K562 (cell line): ENCODE measurements at regions not wholly inside any gene's neighbourhood (a gene's known extent, or its start where the extent isn't known, plus 50 kb on each side); places are given as distances from the start of the nearest gene placed in this dataset.

Experiments
- CC2D1A ChIP-seq: fragments of 450-650 bp; IDR thresholded peaks from 2 replicates; pipeline ENCODE4 v1.6.1; 2017; ENCODE audit warnings: mild to moderate bottlenecking
- CHD1 ChIP-seq: fragments of 200-600 bp; sonication (generic); IDR thresholded peaks from one replicate; pipeline ENCODE4 v1.6.1; 2012; ENCODE audit warnings: mild to moderate bottlenecking, moderate library complexity, low read length, inconsistent platforms
- FOXA1 ChIP-seq: fragments of 450-650 bp; IDR thresholded peaks from 2 replicates; pipeline ENCODE4 v1.6.1; 2016; ENCODE audit warnings: mild to moderate bottlenecking, borderline replicate concordance
- GABPA ChIP-seq: fragments of 200-800 bp; sonication (Bioruptor generic); conservative IDR thresholded peaks from 2 replicates; pipeline ENCODE4 v1.6.1; 2016; ENCODE audit warnings: low read depth, missing genetic modification characterization, missing compliant biosample characterization
- HIVEP1 ChIP-seq: fragments of 250-450 bp; sonication (Bioruptor Pico); IDR thresholded peaks from 2 replicates; pipeline ENCODE4 v1.4.0; 2020; ENCODE audit warnings: mild to moderate bottlenecking
- KLF16 ChIP-seq: IDR thresholded peaks from 2 replicates; pipeline ENCODE4 v1.6.1; 2016; ENCODE audit warnings: antibody characterized with exemption
- MAFG ChIP-seq: fragments of 450-650 bp; conservative IDR thresholded peaks from 2 replicates; pipeline ENCODE4 v1.6.1; 2016; ENCODE audit warnings: missing genetic modification characterization, missing compliant biosample characterization
- MYBL2 ChIP-seq, 2 experiments: fragments of 450-650 bp in 1 of 2; sonication (generic) in 1 of 2; formaldehyde crosslinking in 1 of 2; IDR thresholded peaks; 2 replicates each; pipeline versions ENCODE4 v1.6.1 to v1.8.1; 2017 to 2022; ENCODE audit warnings: borderline replicate concordance in 1 of 2, inconsistent platforms in 1 of 2, low read depth in 1 of 2, mild to moderate bottlenecking in 1 of 2, missing genetic modification reagents in 1 of 2, moderate library complexity in 1 of 2
- PHF20 ChIP-seq: fragments of 450-650 bp; IDR thresholded peaks from 2 replicates; pipeline ENCODE4 v1.6.1; 2018; ENCODE audit not compliant: partially characterized antibody
- PPARD ChIP-seq: fragments of 250-450 bp; sonication (Bioruptor Pico); IDR thresholded peaks from 2 replicates; pipeline ENCODE4 v1.8.0; 2022; ENCODE audit warnings: inconsistent platforms, mild to moderate bottlenecking, moderate library complexity
- PTTG1 ChIP-seq: fragments of 450-650 bp; IDR thresholded peaks from 2 replicates; pipeline ENCODE4 v1.6.1; 2016; ENCODE audit warnings: low read depth, mild to moderate bottlenecking, missing genetic modification characterization, missing compliant biosample characterization
- RBM17 ChIP-seq: fragments of 200-400 bp; formaldehyde crosslinking; IDR thresholded peaks from 2 replicates; pipeline ENCODE4 v1.6.1; 2017; ENCODE audit warnings: low read depth, mild to moderate bottlenecking, low read length, borderline replicate concordance
- RBM39 ChIP-seq: fragments of 200-400 bp; formaldehyde crosslinking; optimal IDR thresholded peaks from 2 replicates; pipeline ENCODE3; 2018; ENCODE audit warnings: low read depth, low read length
- TARDBP ChIP-seq: fragments of 450-650 bp; IDR thresholded peaks from 2 replicates; pipeline ENCODE4 v1.6.1; 2016
- THAP7 ChIP-seq: fragments of 250-450 bp; sonication (Bioruptor Pico); IDR thresholded peaks from 2 replicates; pipeline ENCODE4 v1.5.0; 2021
- ZNF121 ChIP-seq: sonication (generic); formaldehyde crosslinking; conservative IDR thresholded peaks from 2 replicates; pipeline ENCODE4 v1.8.0; 2022; ENCODE audit warnings: missing genetic modification reagents
- ZNF354B ChIP-seq: fragments of 250-450 bp; sonication (Bioruptor Pico); IDR thresholded peaks from 2 replicates; pipeline ENCODE4 v1.4.0; 2020
- ZNF398 ChIP-seq: fragments of 250-450 bp; sonication (Bioruptor Pico); IDR thresholded peaks from 2 replicates; pipeline ENCODE4 v1.8.0; 2021; ENCODE audit warnings: moderate library complexity, mild to moderate bottlenecking, inconsistent platforms
- ZNF436 ChIP-seq: fragments of 250-450, 450-650 bp; sonication (Bioruptor Pico); formaldehyde crosslinking; IDR thresholded peaks from 2 replicates; pipeline ENCODE4 v1.7.0; 2020; ENCODE audit warnings: mild to moderate bottlenecking
- ZNF444 ChIP-seq: fragments of 250-450 bp; sonication (Bioruptor Pico); IDR thresholded peaks from 2 replicates; pipeline ENCODE4 v1.4.0; 2020; ENCODE audit warnings: mild to moderate bottlenecking, moderate library complexity
- ZNF79 ChIP-seq: fragments of 250-450 bp; sonication (Bioruptor Pico); IDR thresholded peaks from 2 replicates; pipeline ENCODE4 v1.4.0; 2020; ENCODE audit warnings: low read depth, mild to moderate bottlenecking, moderate library complexity
- ZNF830 ChIP-seq: fragments of 250-450 bp; sonication (Bioruptor Pico); IDR thresholded peaks from 2 replicates; pipeline ENCODE4 v1.5.0; 2021; ENCODE audit warnings: mild to moderate bottlenecking
- TF ChIP-seq, protein P1 (sequence below): fragments of 200-800 bp; sonication (Bioruptor generic); IDR thresholded peaks from 2 replicates; pipeline ENCODE4 v1.6.1; 2017; ENCODE audit warnings: missing genetic modification characterization, missing compliant biosample characterization
- TF ChIP-seq, protein P2 (sequence below): sonication (generic); formaldehyde crosslinking; IDR thresholded peaks from 2 replicates; pipeline ENCODE4 v1.8.1; 2023; ENCODE audit warnings: mild to moderate bottlenecking, missing genetic modification reagents

- TF ChIP-seq RBM17 = no peak
- no peak for TF ChIP-seq FOXA1
- no peak for TF ChIP-seq ZNF79 (CRISPR knock-in tag)
- TF ChIP-seq RBM39 = no peak
- TF ChIP-seq ZNF398 (CRISPR knock-in tag) = no peak
- peak; percentile 73 for TF ChIP-seq GABPA (tag)
- no peak for TF ChIP-seq THAP7 (CRISPR knock-in tag)
- TF ChIP-seq MYBL2 (IDR thresholded peaks at IDR 0.05; ENCODE audit: low read depth) = no peak
- TF ChIP-seq MYBL2 (CRISPR knock-in tag; IDR thresholded peaks at IDR 0.05; ENCODE audit: borderline replicate concordance) = no peak
- TF ChIP-seq ZNF830 = no peak
- no peak for TF ChIP-seq PTTG1 (tag)
- TF ChIP-seq ZNF121 (CRISPR knock-in tag) = no peak
- peak; percentile 57; the same call in 1 of the 2 replicates for TF ChIP-seq TARDBP
- no peak for TF ChIP-seq PPARD
- TF ChIP-seq KLF16 = peak; percentile 27; the same call in 1 of the 2 replicates
- TF ChIP-seq ZNF354B (CRISPR knock-in tag) = 0 out of 2 replicates have a peak, but pooled peaks have one; percentile 52
- TF ChIP-seq CHD1 = no peak
- peak; percentile 63; the same call in 1 of the 2 replicates for TF ChIP-seq CC2D1A
- TF ChIP-seq, protein P1, sequence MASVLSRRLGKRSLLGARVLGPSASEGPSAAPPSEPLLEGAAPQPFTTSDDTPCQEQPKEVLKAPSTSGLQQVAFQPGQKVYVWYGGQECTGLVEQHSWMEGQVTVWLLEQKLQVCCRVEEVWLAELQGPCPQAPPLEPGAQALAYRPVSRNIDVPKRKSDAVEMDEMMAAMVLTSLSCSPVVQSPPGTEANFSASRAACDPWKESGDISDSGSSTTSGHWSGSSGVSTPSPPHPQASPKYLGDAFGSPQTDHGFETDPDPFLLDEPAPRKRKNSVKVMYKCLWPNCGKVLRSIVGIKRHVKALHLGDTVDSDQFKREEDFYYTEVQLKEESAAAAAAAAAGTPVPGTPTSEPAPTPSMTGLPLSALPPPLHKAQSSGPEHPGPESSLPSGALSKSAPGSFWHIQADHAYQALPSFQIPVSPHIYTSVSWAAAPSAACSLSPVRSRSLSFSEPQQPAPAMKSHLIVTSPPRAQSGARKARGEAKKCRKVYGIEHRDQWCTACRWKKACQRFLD (CRISPR knock-in tag) = peak; percentile 97
- TF ChIP-seq HIVEP1 (CRISPR knock-in tag) = peak; percentile 68; the same call in 1 of the 2 replicates
- no peak for TF ChIP-seq PHF20
- TF ChIP-seq MAFG (tag) = peak; percentile 91
- TF ChIP-seq ZNF444 (CRISPR knock-in tag) = no peak
- TF ChIP-seq, protein P2, sequence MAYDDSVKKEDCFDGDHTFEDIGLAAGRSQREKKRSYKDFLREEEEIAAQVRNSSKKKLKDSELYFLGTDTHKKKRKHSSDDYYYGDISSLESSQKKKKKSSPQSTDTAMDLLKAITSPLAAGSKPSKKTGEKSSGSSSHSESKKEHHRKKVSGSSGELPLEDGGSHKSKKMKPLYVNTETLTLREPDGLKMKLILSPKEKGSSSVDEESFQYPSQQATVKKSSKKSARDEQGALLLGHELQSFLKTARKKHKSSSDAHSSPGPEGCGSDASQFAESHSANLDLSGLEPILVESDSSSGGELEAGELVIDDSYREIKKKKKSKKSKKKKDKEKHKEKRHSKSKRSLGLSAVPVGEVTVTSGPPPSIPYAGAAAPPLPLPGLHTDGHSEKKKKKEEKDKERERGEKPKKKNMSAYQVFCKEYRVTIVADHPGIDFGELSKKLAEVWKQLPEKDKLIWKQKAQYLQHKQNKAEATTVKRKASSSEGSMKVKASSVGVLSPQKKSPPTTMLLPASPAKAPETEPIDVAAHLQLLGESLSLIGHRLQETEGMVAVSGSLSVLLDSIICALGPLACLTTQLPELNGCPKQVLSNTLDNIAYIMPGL (CRISPR knock-in tag) = peak; percentile 74; the same call in 1 of the 2 replicates
- 0 out of 2 replicates have a peak, but pooled peaks have one; percentile 37 for TF ChIP-seq ZNF436 (CRISPR knock-in tag)
Measured at GRCh38 chr15:58331913-58332675, 99.7 kb upstream of the LIPC start (continued).
